ENCODE measurements at regions not wholly inside any gene's neighbourhood (a gene's known extent, or its start where the extent isn't known, plus 50 kb on each side); places are given as distances from the start of the nearest gene placed in this dataset.

- H3K9me3 ChIP-seq: no peaks in the 10 kb centered on the region
- no peak for TF ChIP-seq CTCF (IDR thresholded peaks at IDR 0.05)
- H3K36me3 ChIP-seq (ENCODE audit: low read depth): no peaks in the 10 kb centered on the region
- ATAC-seq: no peak
- DNase-seq: no peak
- intact Hi-C loops (cut with DNase I, micrococcal nuclease): no loop called here
- H3K4me1 ChIP-seq (ENCODE audit: low read depth): peaks cover 13% of the 10 kb centered on the region
- no peak overlapping the region for H3K4me3 ChIP-seq
Observed at GRCh38 chr1:182139496-182139895, 78.0 kb upstream of the ZNF648 start.

- Histone ChIP-seq H3K9me3 (peaks cover 2% of the 10 kb centered on the region), H3K4me3 (no peak overlapping the region), H3K4me1 (ENCODE audit: low read depth) (no peaks in the 10 kb centered on the region), H3K36me3 (ENCODE audit: low read depth) (no peaks in the 10 kb centered on the region)
- ATAC-seq: no peak
- intact Hi-C loops (cut with DNase I, micrococcal nuclease): no loop called here
- no peak for TF ChIP-seq CTCF (IDR thresholded peaks at IDR 0.05)
- DNase-seq: no peak
Observed at GRCh38 chr1:182137546-182137945, 76.0 kb upstream of the ZNF648 start.

- Histone ChIP-seq H3K36me3 (ENCODE audit: low read depth) (no peaks in the 10 kb centered on the region), H3K4me1 (ENCODE audit: low read depth) (no peaks in the 10 kb centered on the region), H3K9me3 (peaks cover 2% of the 10 kb centered on the region), H3K4me3 (no peak overlapping the region)
- ATAC-seq (no peak), DNase-seq (no peak)
- intact Hi-C loops (cut with DNase I, micrococcal nuclease): no loop called here
- TF ChIP-seq CTCF (IDR thresholded peaks at IDR 0.05): no peak
Observed at GRCh38 chr1:182135946-182136345, 74.4 kb upstream of the ZNF648 start.

- no peak for TF ChIP-seq CTCF (IDR thresholded peaks at IDR 0.05)
- no peaks in the 10 kb centered on the region for H3K4me1 ChIP-seq (ENCODE audit: low read depth)
- DNase-seq (no peak), ATAC-seq (no peak)
- no peaks in the 10 kb centered on the region for H3K36me3 ChIP-seq (ENCODE audit: low read depth)
- intact Hi-C loops (cut with DNase I, micrococcal nuclease): no loop called here
- no peak overlapping the region for H3K4me3 ChIP-seq
- peaks cover 2% of the 10 kb centered on the region for H3K9me3 ChIP-seq
Observed at GRCh38 chr1:182134257-182134656, 72.7 kb upstream of the ZNF648 start.

- DNase-seq (no peak), ATAC-seq (no peak)
- H3K9me3 ChIP-seq: peaks cover 2% of the 10 kb centered on the region
- no peak for TF ChIP-seq CTCF (IDR thresholded peaks at IDR 0.05)
- H3K4me1 ChIP-seq (ENCODE audit: low read depth): no peaks in the 10 kb centered on the region
- intact Hi-C loops (cut with DNase I, micrococcal nuclease): no loop called here
- H3K36me3 ChIP-seq (ENCODE audit: low read depth): no peaks in the 10 kb centered on the region
- no peak overlapping the region for H3K4me3 ChIP-seq
Observed at GRCh38 chr1:182133181-182133580, 71.7 kb upstream of the ZNF648 start.

- DNase-seq: no peak
- H3K36me3 ChIP-seq (ENCODE audit: low read depth): no peaks in the 10 kb centered on the region
- no peak for TF ChIP-seq CTCF (IDR thresholded peaks at IDR 0.05)
- no peak overlapping the region for H3K4me3 ChIP-seq
- intact Hi-C loops (cut with DNase I, micrococcal nuclease): no loop called here
- ATAC-seq: no peak
- peaks cover 1% of the 10 kb centered on the region for H3K9me3 ChIP-seq
- H3K4me1 ChIP-seq (ENCODE audit: low read depth): no peaks in the 10 kb centered on the region
Observed at GRCh38 chr1:182129398-182129797, 67.9 kb upstream of the ZNF648 start.
